ENCODE measurements at regions not wholly inside any gene's neighbourhood (a gene's known extent, or its start where the extent isn't known, plus 50 kb on each side); places are given as distances from the start of the nearest gene placed in this dataset.

GRCh38 chr9:134214386-134214765 is 50.0 kb upstream of the RNU6ATAC start:
- TF ChIP-seq POLR2A (IDR thresholded peaks at IDR 0.05; ENCODE audit: low read depth, low read length) = no peak
- no peak for TF ChIP-seq POU2F2 (IDR thresholded peaks at IDR 0.05; ENCODE audit: low read depth, low read length)
- TF ChIP-seq POLR2AphosphoS5 (IDR thresholded peaks at IDR 0.05; ENCODE audit: low read depth, low read length) = no peak
- no peak for TF ChIP-seq PAX5 (IDR thresholded peaks at IDR 0.05; ENCODE audit: insufficient read depth, low read length, severe bottlenecking)
- no peak for TF ChIP-seq TAF1 (IDR thresholded peaks at IDR 0.05; ENCODE audit: low read depth, low read length)
- TF ChIP-seq SPI1 (IDR thresholded peaks at IDR 0.05; ENCODE audit: low read depth, low read length) = no peak

Measured in GM12891 (cell line).